HEK293 (cell line): ENCODE measurements at regions not wholly inside any gene's neighbourhood (a gene's known extent, or its start where the extent isn't known, plus 50 kb on each side); places are given as distances from the start of the nearest gene placed in this dataset.

Experiments used
- CTCF ChIA-PET: fragments of 350-600 bp; formaldehyde crosslinking; extraction: SDS; loops from one replicate; lab custom pipeline; 2021; ENCODE audit warnings: antibody characterized with exemption; lab: Yijun Ruan, JAX
- POLR2A ChIA-PET: fragments of 300-600 bp; formaldehyde crosslinking; extraction: SDS; loops from one replicate; lab custom pipeline; 2020; ENCODE audit warnings: antibody characterized with exemption, inconsistent platforms; lab: Yijun Ruan, JAX
- H3K27ac ChIP-seq: fragments of 200-500 bp; sonication (Bioruptor generic); 2 replicates; pipeline ENCODE4 v1.5.1; 2014; ENCODE audit warnings: low read depth, low read length, control low read depth, inconsistent platforms; ENCODE audit errors: extremely low read depth
- H3K36me3 ChIP-seq, 2 experiments: fragments of 200-500 bp in 1 of 2; sonication (Bioruptor generic) in 1 of 2; 1 replicate in 1 of 2; 2 replicates in 1 of 2; pipeline ENCODE4 v1.5.1; 2014 to 2017; ENCODE audit warnings: inconsistent platforms in 2 of 2, low read length in 2 of 2; ENCODE audit not compliant: control insufficient read depth in 2 of 2, insufficient read depth in 1 of 2
- H3K4me1 ChIP-seq: fragments of 200-500 bp; sonication (Bioruptor generic); 2 replicates; pipeline ENCODE4 v1.5.1; 2014; ENCODE audit warnings: mild to moderate bottlenecking, low read length, inconsistent platforms; ENCODE audit not compliant: control insufficient read depth, insufficient read depth
- H3K4me3 ChIP-seq: 2 replicates; pipeline ENCODE4 v1.5.1; 2011; ENCODE audit warnings: low read depth, mild to moderate bottlenecking, control low read depth, low read length, moderate library complexity
- H3K9me3 ChIP-seq: fragments of 200-500 bp; sonication (Bioruptor generic); 2 replicates; pipeline ENCODE4 v1.5.1; 2014; ENCODE audit warnings: low read depth, low read length, inconsistent platforms; ENCODE audit not compliant: control insufficient read depth, insufficient read depth
- ELK4 ChIP-seq: IDR thresholded peaks from 2 replicates; pipeline ENCODE4 v1.6.1; 2011; ENCODE audit warnings: mild to moderate bottlenecking, low read depth, low read length, borderline replicate concordance
- GLI2 ChIP-seq: fragments of 450-650 bp; formaldehyde crosslinking; IDR thresholded peaks from 2 replicates; pipeline ENCODE4; 2017; ENCODE audit warnings: missing biosample characterization, missing genetic modification characterization, low read depth, borderline replicate concordance
- GLIS1 ChIP-seq: fragments of 450-650 bp; formaldehyde crosslinking; IDR thresholded peaks from 2 replicates; pipeline ENCODE4 v1.5.1; 2016; ENCODE audit warnings: missing biosample characterization, missing genetic modification characterization
- ZFP41 ChIP-seq: fragments of 450-650 bp; formaldehyde crosslinking; IDR thresholded peaks from 2 replicates; pipeline ENCODE4 v1.5.1; 2016; ENCODE audit warnings: missing biosample characterization, missing genetic modification characterization, borderline replicate concordance
- ZNF114 ChIP-seq: fragments of 450-650 bp; formaldehyde crosslinking; IDR thresholded peaks from 2 replicates; pipeline ENCODE4 v1.5.0; 2017; ENCODE audit warnings: missing biosample characterization, missing genetic modification characterization
- ZNF121 ChIP-seq: fragments of 450-650 bp; formaldehyde crosslinking; IDR thresholded peaks from 2 replicates; pipeline ENCODE4 v1.5.1; 2016; ENCODE audit warnings: missing biosample characterization, missing genetic modification characterization
- ZNF16 ChIP-seq: fragments of 450-650 bp; formaldehyde crosslinking; IDR thresholded peaks from 2 replicates; pipeline ENCODE4 v1.5.1; 2016; ENCODE audit warnings: low read depth, missing biosample characterization, missing genetic modification characterization
- ZNF19 ChIP-seq: fragments of 450-650 bp; formaldehyde crosslinking; IDR thresholded peaks from 2 replicates; pipeline ENCODE4; 2016; ENCODE audit warnings: missing biosample characterization, missing genetic modification characterization, low read depth
- ZNF2 ChIP-seq: fragments of 450-650 bp; formaldehyde crosslinking; IDR thresholded peaks from 2 replicates; pipeline ENCODE4 v1.5.1; 2016; ENCODE audit warnings: missing biosample characterization, missing genetic modification characterization
- ZNF202 ChIP-seq: fragments of 450-650 bp; formaldehyde crosslinking; IDR thresholded peaks from 2 replicates; pipeline ENCODE4 v1.5.1; 2016; ENCODE audit warnings: missing biosample characterization, missing genetic modification characterization, borderline replicate concordance
- ZNF211 ChIP-seq: fragments of 450-650 bp; formaldehyde crosslinking; IDR thresholded peaks from 2 replicates; pipeline ENCODE4 v1.5.1; 2016; ENCODE audit warnings: low read depth, missing biosample characterization, missing genetic modification characterization
- ZNF335 ChIP-seq: fragments of 450-650 bp; formaldehyde crosslinking; conservative IDR thresholded peaks from 2 replicates; pipeline ENCODE4 v1.5.1; 2016; ENCODE audit warnings: missing biosample characterization, missing genetic modification characterization
- ZNF404 ChIP-seq: fragments of 450-650 bp; formaldehyde crosslinking; IDR thresholded peaks from 2 replicates; pipeline ENCODE4 v1.5.1; 2017; ENCODE audit warnings: missing biosample characterization, missing genetic modification characterization
- ZNF510 ChIP-seq: fragments of 450-650 bp; formaldehyde crosslinking; IDR thresholded peaks from 2 replicates; pipeline ENCODE4 v1.5.1; 2018; ENCODE audit warnings: mild to moderate bottlenecking, missing genetic modification characterization, missing biosample characterization; ENCODE audit not compliant: insufficient replicate concordance
- ZNF558 ChIP-seq: fragments of 450-650 bp; formaldehyde crosslinking; IDR thresholded peaks from 2 replicates; pipeline ENCODE4 v1.5.1; 2016; ENCODE audit warnings: missing biosample characterization, missing genetic modification characterization
- ZNF610 ChIP-seq: fragments of 450-650 bp; formaldehyde crosslinking; IDR thresholded peaks from 2 replicates; pipeline ENCODE4 v1.5.1; 2016; ENCODE audit warnings: missing biosample characterization, missing genetic modification characterization, borderline replicate concordance
- ZNF677 ChIP-seq: fragments of 450-650 bp; IDR thresholded peaks from 2 replicates; pipeline ENCODE4 v1.5.0; 2018; ENCODE audit warnings: missing biosample characterization, mild to moderate bottlenecking, missing genetic modification characterization, moderate library complexity
- ZSCAN23 ChIP-seq: fragments of 450-650 bp; formaldehyde crosslinking; IDR thresholded peaks from 2 replicates; pipeline ENCODE4 v1.5.1; 2016; ENCODE audit warnings: missing biosample characterization, missing genetic modification characterization
- TF ChIP-seq, protein P1 (sequence below): fragments of 450-650 bp; formaldehyde crosslinking; IDR thresholded peaks from 2 replicates; pipeline ENCODE4 v1.5.1; 2016; ENCODE audit warnings: missing biosample characterization, missing genetic modification characterization
- TF ChIP-seq, protein P2 (sequence below): fragments of 450-650 bp; formaldehyde crosslinking; IDR thresholded peaks from 2 replicates; pipeline ENCODE4; 2016; ENCODE audit warnings: missing biosample characterization, missing genetic modification characterization
- TF ChIP-seq, protein P3 (sequence below): fragments of 450-650 bp; formaldehyde crosslinking; IDR thresholded peaks from 2 replicates; pipeline ENCODE4 v1.5.1; 2016; ENCODE audit warnings: missing biosample characterization, missing genetic modification characterization

DNA sequence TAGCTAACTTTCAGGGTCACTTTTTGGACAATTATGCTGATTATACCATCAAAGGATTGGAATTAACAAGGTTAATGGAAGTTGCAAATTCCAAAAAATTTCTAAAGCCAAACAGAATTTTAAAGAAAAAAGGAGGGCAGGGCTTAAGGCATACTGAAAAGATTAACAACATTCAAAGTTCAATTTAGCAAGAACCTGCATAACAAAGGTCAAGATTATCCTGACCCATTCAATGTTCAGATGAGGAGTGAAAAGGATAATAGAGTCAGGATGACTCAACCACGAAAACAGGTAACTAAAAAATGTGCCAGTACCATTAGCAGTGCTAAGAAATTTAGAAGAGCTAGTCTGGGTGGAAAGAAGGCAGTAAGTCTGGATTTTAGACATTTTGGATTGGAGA, 139.8 kb upstream of the HNMT start:
- no peak overlapping the region for H3K27ac ChIP-seq
- H3K9me3 ChIP-seq = no peaks in the 10 kb centered on the region
- no peaks in the 10 kb centered on the region for H3K4me1 ChIP-seq
- CTCF ChIA-PET = interaction anchor here (0.8 kb wide), 1 partner anchor 13 kb away, joined by 3 read pairs; no protein-coding TSS in a partner anchor
- no peaks in the 10 kb centered on the region for H3K36me3 ChIP-seq
- TF ChIP-seq, protein P1, sequence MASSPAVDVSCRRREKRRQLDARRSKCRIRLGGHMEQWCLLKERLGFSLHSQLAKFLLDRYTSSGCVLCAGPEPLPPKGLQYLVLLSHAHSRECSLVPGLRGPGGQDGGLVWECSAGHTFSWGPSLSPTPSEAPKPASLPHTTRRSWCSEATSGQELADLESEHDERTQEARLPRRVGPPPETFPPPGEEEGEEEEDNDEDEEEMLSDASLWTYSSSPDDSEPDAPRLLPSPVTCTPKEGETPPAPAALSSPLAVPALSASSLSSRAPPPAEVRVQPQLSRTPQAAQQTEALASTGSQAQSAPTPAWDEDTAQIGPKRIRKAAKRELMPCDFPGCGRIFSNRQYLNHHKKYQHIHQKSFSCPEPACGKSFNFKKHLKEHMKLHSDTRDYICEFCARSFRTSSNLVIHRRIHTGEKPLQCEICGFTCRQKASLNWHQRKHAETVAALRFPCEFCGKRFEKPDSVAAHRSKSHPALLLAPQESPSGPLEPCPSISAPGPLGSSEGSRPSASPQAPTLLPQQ = no peak
- TF ChIP-seq ZNF16 (tag by site-specific recombination) (no peak), ZSCAN23 (tag by site-specific recombination) (no peak), ZNF610 (tag by site-specific recombination) (no peak), ZNF404 (no peak), ZFP41 (tag by site-specific recombination) (no peak), GLI2 (tag by site-specific recombination) (no peak), ZNF677 (tag by site-specific recombination) (no peak), ZNF558 (no peak), GLIS1 (tag by site-specific recombination) (no peak), ZNF114 (no peak), ELK4 (no peak), ZNF121 (tag by site-specific recombination) (no peak), ZNF211 (no peak), ZNF510 (no peak), ZNF335 (tag by site-specific recombination) (no peak)
- TF ChIP-seq, protein P2, sequence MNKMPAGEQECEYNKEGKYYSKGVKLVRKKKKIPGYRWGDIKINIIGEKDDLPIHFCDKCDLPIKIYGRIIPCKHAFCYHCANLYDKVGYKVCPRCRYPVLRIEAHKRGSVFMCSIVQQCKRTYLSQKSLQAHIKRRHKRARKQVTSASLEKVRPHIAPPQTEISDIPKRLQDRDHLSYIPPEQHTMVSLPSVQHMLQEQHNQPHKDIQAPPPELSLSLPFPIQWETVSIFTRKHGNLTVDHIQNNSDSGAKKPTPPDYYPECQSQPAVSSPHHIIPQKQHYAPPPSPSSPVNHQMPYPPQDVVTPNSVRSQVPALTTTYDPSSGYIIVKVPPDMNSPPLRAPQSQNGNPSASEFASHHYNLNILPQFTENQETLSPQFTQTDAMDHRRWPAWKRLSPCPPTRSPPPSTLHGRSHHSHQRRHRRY (tag by site-specific recombination) = no peak
- H3K4me3 ChIP-seq = no peak overlapping the region
- POLR2A ChIA-PET = no interaction called here

DNA sequence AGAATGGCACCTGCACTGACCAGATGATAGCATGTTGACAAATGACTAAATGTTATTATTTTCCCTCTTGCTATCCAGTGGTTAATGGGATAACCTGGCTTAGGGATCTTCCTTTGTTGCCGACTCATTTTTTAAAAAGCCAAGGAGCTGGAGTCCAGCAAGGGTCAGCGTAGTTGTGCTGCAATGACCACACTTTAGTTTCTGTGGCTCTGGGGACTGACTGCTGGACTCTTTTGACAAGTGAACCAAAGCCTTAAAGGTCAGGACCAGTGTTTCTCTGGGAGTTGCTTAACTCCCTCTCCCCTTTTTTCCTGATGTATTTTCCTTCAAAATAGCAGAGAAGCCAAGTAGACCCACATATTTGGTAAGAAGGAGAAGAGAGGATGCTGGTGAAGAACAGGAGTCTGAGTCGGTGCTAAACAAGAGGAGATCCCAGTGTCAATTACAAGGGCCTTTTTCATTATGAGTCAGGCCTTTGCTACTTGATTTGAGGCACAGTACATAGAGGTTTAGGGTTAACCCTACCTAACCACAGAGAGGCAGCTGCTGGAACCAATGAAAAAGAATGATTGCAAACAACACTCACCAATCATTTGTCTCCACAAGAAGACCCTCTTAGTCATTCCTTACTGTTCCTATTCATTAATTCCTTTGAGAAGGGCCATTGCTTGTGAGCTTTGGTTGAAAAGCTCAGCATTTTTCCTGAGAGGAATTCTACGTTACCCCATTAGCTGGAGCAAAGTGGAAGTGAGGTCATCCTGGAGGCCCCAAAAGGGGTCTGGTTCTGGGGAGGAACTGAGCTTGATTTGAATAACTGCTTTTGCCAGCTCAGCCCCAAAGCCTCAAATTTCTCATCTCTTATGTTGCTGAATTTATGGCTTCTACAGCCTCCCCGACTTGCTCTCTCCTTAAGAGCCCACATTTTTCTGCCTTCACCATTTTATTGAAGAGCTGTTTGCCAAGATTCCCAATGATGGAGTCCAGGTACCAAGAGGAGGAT, 137.6 kb upstream of the HNMT start:
- no peak overlapping the region for H3K27ac ChIP-seq
- no peaks in the 10 kb centered on the region for H3K4me1 ChIP-seq
- no peaks in the 10 kb centered on the region for H3K36me3 ChIP-seq
- ChIA-PET CTCF (interaction anchor here (0.6 to 2.5 kb wide), 2 partner anchors 12 to 1194 kb away, joined by 3 to 9 read pairs; no protein-coding TSS in a partner anchor), POLR2A (no interaction called here)
- H3K4me3 ChIP-seq = no peak overlapping the region
- TF ChIP-seq ZNF202 = no peak
- TF ChIP-seq, protein P3, sequence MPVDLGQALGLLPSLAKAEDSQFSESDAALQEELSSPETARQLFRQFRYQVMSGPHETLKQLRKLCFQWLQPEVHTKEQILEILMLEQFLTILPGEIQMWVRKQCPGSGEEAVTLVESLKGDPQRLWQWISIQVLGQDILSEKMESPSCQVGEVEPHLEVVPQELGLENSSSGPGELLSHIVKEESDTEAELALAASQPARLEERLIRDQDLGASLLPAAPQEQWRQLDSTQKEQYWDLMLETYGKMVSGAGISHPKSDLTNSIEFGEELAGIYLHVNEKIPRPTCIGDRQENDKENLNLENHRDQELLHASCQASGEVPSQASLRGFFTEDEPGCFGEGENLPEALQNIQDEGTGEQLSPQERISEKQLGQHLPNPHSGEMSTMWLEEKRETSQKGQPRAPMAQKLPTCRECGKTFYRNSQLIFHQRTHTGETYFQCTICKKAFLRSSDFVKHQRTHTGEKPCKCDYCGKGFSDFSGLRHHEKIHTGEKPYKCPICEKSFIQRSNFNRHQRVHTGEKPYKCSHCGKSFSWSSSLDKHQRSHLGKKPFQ (tag by site-specific recombination) = no peak
- TF ChIP-seq ZNF19 (tag by site-specific recombination) = no peak
- TF ChIP-seq ZNF2 (tag by site-specific recombination) = no peak
- H3K9me3 ChIP-seq = no peaks in the 10 kb centered on the region
